ENCODE measurements at regions not wholly inside any gene's neighbourhood (a gene's known extent, or its start where the extent isn't known, plus 50 kb on each side); places are given as distances from the start of the nearest gene placed in this dataset.

- Histone ChIP-seq H3K4me1 (ENCODE audit: control insufficient read depth, low read length) (no peaks in the 10 kb centered on the region), H4K20me1 (ENCODE audit: control insufficient read depth, insufficient read depth, low read depth, low read length) (no peaks in the 10 kb centered on the region), H3F3A (ENCODE audit: control insufficient read depth, insufficient read depth) (no peaks in the 10 kb centered on the region), H3K9me3 (ENCODE audit: control insufficient read depth, insufficient read depth, low read length) (peaks cover 22% of the 10 kb centered on the region; the same call in 1 of the 2 replicates), H3K9me2 (replicated peaks; ENCODE audit: control insufficient read depth, low read length) (no peaks in the 10 kb centered on the region), H3K4me3 (ENCODE audit: low read length) (no peak overlapping the region), H3K79me2 (ENCODE audit: control insufficient read depth, low read length) (peaks cover 90% of the 10 kb centered on the region), H3K27me3 (ENCODE audit: control insufficient read depth, low read length) (no peaks in the 10 kb centered on the region), H3K36me3 (ENCODE audit: control insufficient read depth, low read length) (peaks cover 88% of the 10 kb centered on the region), H3K4me2 (ENCODE audit: low read length) (no peak overlapping the region), H3K27ac (ENCODE audit: low read depth, low read length) (no peak overlapping the region)
- TF ChIP-seq CTCF (IDR thresholded peaks at IDR 0.05; ENCODE audit: low read depth, low read length, poor library complexity, severe bottlenecking) (no peak), EZH2phosphoT487 (IDR thresholded peaks at IDR 0.05; ENCODE audit: borderline replicate concordance, low read length) (no peak)
Observed at GRCh38 chr19:20414120-20414519, 151.5 kb downstream of the ZNF737 start.

- peaks cover 88% of the 10 kb centered on the region for H3K36me3 ChIP-seq (ENCODE audit: control insufficient read depth, low read length)
- peaks cover 22% of the 10 kb centered on the region; the same call in 1 of the 2 replicates for H3K9me3 ChIP-seq (ENCODE audit: control insufficient read depth, insufficient read depth, low read length)
- H3K27me3 ChIP-seq (ENCODE audit: control insufficient read depth, low read length) = no peaks in the 10 kb centered on the region
- H3K4me1 ChIP-seq (ENCODE audit: control insufficient read depth, low read length) = no peaks in the 10 kb centered on the region
- H3K4me2 ChIP-seq (ENCODE audit: low read length) = no peak overlapping the region
- TF ChIP-seq EZH2phosphoT487 (IDR thresholded peaks at IDR 0.05; ENCODE audit: borderline replicate concordance, low read length) = no peak
- TF ChIP-seq CTCF (IDR thresholded peaks at IDR 0.05; ENCODE audit: low read depth, low read length, poor library complexity, severe bottlenecking) = no peak
- H4K20me1 ChIP-seq (ENCODE audit: control insufficient read depth, insufficient read depth, low read depth, low read length) = no peaks in the 10 kb centered on the region
- H3F3A ChIP-seq (ENCODE audit: control insufficient read depth, insufficient read depth) = no peaks in the 10 kb centered on the region
- H3K27ac ChIP-seq (ENCODE audit: low read depth, low read length) = no peak overlapping the region
- no peaks in the 10 kb centered on the region for H3K9me2 ChIP-seq (replicated peaks; ENCODE audit: control insufficient read depth, low read length)
- H3K79me2 ChIP-seq (ENCODE audit: control insufficient read depth, low read length) = peaks cover 86% of the 10 kb centered on the region
- no peak overlapping the region for H3K4me3 ChIP-seq (ENCODE audit: low read length)
Observed at GRCh38 chr19:20413705-20414104, 151.9 kb downstream of the ZNF737 start.

- H3K4me2 ChIP-seq (ENCODE audit: low read length) = no peak overlapping the region
- H3K4me1 ChIP-seq (ENCODE audit: control insufficient read depth, low read length) = no peaks in the 10 kb centered on the region
- H3K79me2 ChIP-seq (ENCODE audit: control insufficient read depth, low read length) = peaks cover 80% of the 10 kb centered on the region
- no peaks in the 10 kb centered on the region for H4K20me1 ChIP-seq (ENCODE audit: control insufficient read depth, insufficient read depth, low read depth, low read length)
- no peaks in the 10 kb centered on the region for H3K9me2 ChIP-seq (replicated peaks; ENCODE audit: control insufficient read depth, low read length)
- no peak overlapping the region for H3K4me3 ChIP-seq (ENCODE audit: low read length)
- H3K9me3 ChIP-seq (ENCODE audit: control insufficient read depth, insufficient read depth, low read length) = peaks cover 27% of the 10 kb centered on the region; the same call in 1 of the 2 replicates
- no peaks in the 10 kb centered on the region for H3K27me3 ChIP-seq (ENCODE audit: control insufficient read depth, low read length)
- H3F3A ChIP-seq (ENCODE audit: control insufficient read depth, insufficient read depth) = no peaks in the 10 kb centered on the region
- H3K36me3 ChIP-seq (ENCODE audit: control insufficient read depth, low read length) = peaks cover 87% of the 10 kb centered on the region
- no peak overlapping the region for H3K27ac ChIP-seq (ENCODE audit: low read depth, low read length)
- no peak for TF ChIP-seq CTCF (IDR thresholded peaks at IDR 0.05; ENCODE audit: low read depth, low read length, poor library complexity, severe bottlenecking)
- TF ChIP-seq EZH2phosphoT487 (IDR thresholded peaks at IDR 0.05; ENCODE audit: borderline replicate concordance, low read length) = no peak
Observed at GRCh38 chr19:20412846-20413245, 152.7 kb downstream of the ZNF737 start.
